ENCODE measurements at regions not wholly inside any gene's neighbourhood (a gene's known extent, or its start where the extent isn't known, plus 50 kb on each side); places are given as distances from the start of the nearest gene placed in this dataset.
"Not testable (repeated sequence)": the region's sequence is repeated elsewhere in the genome, so short reads cannot be mapped to it uniquely, and the experiment has no call there.

GRCh38 chr6:151178373-151178772 lies 61.4 kb upstream of the AKAP12 start:
- no peaks in the 10 kb centered on the region for H3K27me3 ChIP-seq
- H3K27ac ChIP-seq = no peak overlapping the region
- TF ChIP-seq CTCF (IDR thresholded peaks at IDR 0.05; ENCODE audit: low read depth, low read length) = no peak
- no peaks in the 10 kb centered on the region for H3K9me3 ChIP-seq (ENCODE audit: low read depth)
- no peak overlapping the region for H3K4me3 ChIP-seq
- H3K4me1 ChIP-seq (ENCODE audit: low read depth) = peaks cover 11% of the 10 kb centered on the region
- no peaks in the 10 kb centered on the region for H3K36me3 ChIP-seq
- DNase-seq (ENCODE audit: low read depth in 1 of 2, low spot score in 1 of 2) = no peak

DNA sequence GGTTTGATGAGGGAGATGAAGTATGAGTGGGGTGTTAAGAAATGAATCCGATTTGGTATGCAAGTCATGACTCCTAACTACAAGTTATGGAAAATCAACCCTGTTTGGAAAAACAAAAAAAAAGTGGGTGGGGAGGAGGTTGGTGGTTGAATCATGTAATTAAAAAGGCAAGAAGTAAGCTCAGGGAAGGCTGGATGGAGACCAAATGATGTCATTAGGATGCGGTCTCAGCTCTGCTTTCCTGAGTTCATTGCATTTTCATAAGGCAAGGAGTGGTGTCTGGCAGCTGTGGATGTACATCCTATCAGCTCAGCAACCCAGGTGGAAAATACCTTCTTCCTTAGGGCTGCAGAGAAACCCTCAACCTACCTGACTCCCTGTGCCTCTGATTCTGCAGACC lies 60.4 kb upstream of the AKAP12 start:
- peak in 1 of 2 donors; percentile 68 for DNase-seq (ENCODE audit: low read depth in 1 of 2, low spot score in 1 of 2)
- TF ChIP-seq CTCF (IDR thresholded peaks at IDR 0.05; ENCODE audit: low read depth, low read length) = no peak
- Histone ChIP-seq H3K4me3 (no peak overlapping the region), H3K4me1 (ENCODE audit: low read depth) (peaks cover 11% of the 10 kb centered on the region), H3K27ac (no peak overlapping the region), H3K27me3 (no peaks in the 10 kb centered on the region), H3K36me3 (no peaks in the 10 kb centered on the region), H3K9me3 (ENCODE audit: low read depth) (no peaks in the 10 kb centered on the region)

DNA sequence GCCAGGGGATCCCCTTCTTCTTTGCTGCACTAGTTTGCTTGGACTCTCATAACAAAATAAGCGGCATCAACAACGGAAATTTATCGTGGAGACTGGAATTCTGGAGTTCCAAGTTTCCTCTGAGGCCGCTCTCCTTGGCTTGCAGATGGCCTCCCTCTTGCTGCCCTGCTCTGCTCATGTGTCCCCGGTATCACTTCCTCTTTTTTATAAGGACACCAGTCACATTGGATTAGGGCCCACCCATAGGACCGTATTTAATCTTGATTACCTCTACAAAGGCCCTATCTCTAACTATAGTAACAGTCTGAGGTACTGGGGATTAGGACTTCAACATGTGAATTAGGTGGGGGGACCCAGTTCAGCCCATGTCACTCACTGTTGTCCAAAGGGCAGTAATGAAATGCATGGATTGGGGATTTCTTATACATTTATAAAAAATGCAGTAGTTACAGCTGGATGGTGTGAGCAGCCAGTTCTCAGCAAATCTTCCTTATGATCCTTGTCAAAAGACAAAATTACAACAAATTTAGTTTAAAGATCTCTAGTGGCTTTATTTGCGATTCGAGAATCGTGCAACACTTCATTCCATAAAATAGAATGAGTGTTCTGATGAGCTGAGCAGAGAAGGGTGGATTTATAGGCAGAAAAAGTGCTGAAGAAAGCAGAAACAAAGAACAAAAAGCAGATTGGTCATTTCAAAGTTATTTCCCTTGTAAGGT lies 59.3 kb upstream of the AKAP12 start:
- TF ChIP-seq CTCF (IDR thresholded peaks at IDR 0.05; ENCODE audit: low read depth, low read length) = no peak
- Histone ChIP-seq H3K27me3 (no peaks in the 10 kb centered on the region), H3K27ac (peak overlapping the region; percentile 27), H3K9me3 (ENCODE audit: low read depth) (no peaks in the 10 kb centered on the region), H3K4me3 (no peak overlapping the region), H3K36me3 (no peaks in the 10 kb centered on the region), H3K4me1 (ENCODE audit: low read depth) (peaks cover 11% of the 10 kb centered on the region)
- DNase-seq (ENCODE audit: low read depth in 1 of 2, low spot score in 1 of 2) = no peak

GRCh38 chr6:151181706-151182363 lies 57.9 kb upstream of the AKAP12 start:
- no peaks in the 10 kb centered on the region for H3K36me3 ChIP-seq
- peak; percentile 43 to 79 for DNase-seq (ENCODE audit: low read depth in 1 of 2, low spot score in 1 of 2)
- no peak for TF ChIP-seq CTCF (IDR thresholded peaks at IDR 0.05; ENCODE audit: low read depth, low read length)

GRCh38 chr6:151182958-151183357 lies 56.8 kb upstream of the AKAP12 start:
- H3K36me3 ChIP-seq; H3K27ac ChIP-seq; H3K9me3 ChIP-seq (ENCODE audit: low read depth); H3K4me3 ChIP-seq; DNase-seq (ENCODE audit: low read depth in 1 of 2, low spot score in 1 of 2); H3K27me3 ChIP-seq: not testable (repeated sequence)
- H3K4me1 ChIP-seq (ENCODE audit: low read depth) = peaks cover 11% of the 10 kb centered on the region

More at GRCh38 chr6:151181706-151182363, 57.9 kb upstream of the AKAP12 start:
- peaks cover 11% of the 10 kb centered on the region for H3K4me1 ChIP-seq (ENCODE audit: low read depth)
- no peak overlapping the region for H3K4me3 ChIP-seq
- no peaks in the 10 kb centered on the region for H3K27me3 ChIP-seq
- peak overlapping the region; percentile 51 for H3K27ac ChIP-seq
- no peaks in the 10 kb centered on the region for H3K9me3 ChIP-seq (ENCODE audit: low read depth)

GRCh38 chr6:151185148-151185547 lies 54.6 kb upstream of the AKAP12 start:
- H3K27me3 ChIP-seq = no peaks in the 10 kb centered on the region
- no peak overlapping the region for H3K4me3 ChIP-seq
- TF ChIP-seq CTCF (IDR thresholded peaks at IDR 0.05; ENCODE audit: low read depth, low read length) = no peak
- H3K27ac ChIP-seq = no peak overlapping the region
- H3K9me3 ChIP-seq (ENCODE audit: low read depth) = no peaks in the 10 kb centered on the region
- H3K4me1 ChIP-seq (ENCODE audit: low read depth) = peaks cover 11% of the 10 kb centered on the region
- DNase-seq (ENCODE audit: low read depth in 1 of 2, low spot score in 1 of 2) = no peak
- no peaks in the 10 kb centered on the region for H3K36me3 ChIP-seq

All from cardiac muscle cell (in vitro differentiated cells and primary cell).